ENCODE measurements at regions not wholly inside any gene's neighbourhood (a gene's known extent, or its start where the extent isn't known, plus 50 kb on each side); places are given as distances from the start of the nearest gene placed in this dataset.

GRCh38 chr4:30245140-30245539 lies 475.0 kb upstream of the PCDH7 start:
- CTCF ChIA-PET (ENCODE audit: unreplicated experiment), result no interaction called here
- Histone ChIP-seq H3K4me2 (ENCODE audit: low read length) (no peak overlapping the region), H4K20me1 (ENCODE audit: insufficient read depth, low read length) (no peaks in the 10 kb centered on the region), H2AFZ (ENCODE audit: low read length) (no peak overlapping the region), H3K9me2 (ENCODE audit: insufficient read depth, low read length) (no peaks in the 10 kb centered on the region), H3K79me2 (ENCODE audit: insufficient read depth, low read depth, low read length) (no peaks in the 10 kb centered on the region), H3K4me1 (ENCODE audit: insufficient read depth, low read length, poor library complexity, severe bottlenecking) (no peaks in the 10 kb centered on the region), H3K9me3 (ENCODE audit: low read length) (0 out of 2 replicates have a peak, but pooled peaks cover 3% of the 10 kb centered on the region), H3K27ac (ENCODE audit: low read depth, low read length, poor library complexity, severe bottlenecking) (no peak overlapping the region), H3K4me3 (ENCODE audit: low read depth, low read length, poor library complexity, severe bottlenecking) (no peak overlapping the region), H3K36me3 (ENCODE audit: insufficient read depth, low read length) (no peaks in the 10 kb centered on the region)
- intact Hi-C loops (cut with micrococcal nuclease; ENCODE audit: unreplicated experiment), result no loop called here
- POLR2A ChIA-PET, result no interaction called here
- DNase-seq (ENCODE audit: low spot score), result no peak
- BruUV-seq (replicated peaks), result no TSS peak
- TF ChIP-seq, protein P1, sequence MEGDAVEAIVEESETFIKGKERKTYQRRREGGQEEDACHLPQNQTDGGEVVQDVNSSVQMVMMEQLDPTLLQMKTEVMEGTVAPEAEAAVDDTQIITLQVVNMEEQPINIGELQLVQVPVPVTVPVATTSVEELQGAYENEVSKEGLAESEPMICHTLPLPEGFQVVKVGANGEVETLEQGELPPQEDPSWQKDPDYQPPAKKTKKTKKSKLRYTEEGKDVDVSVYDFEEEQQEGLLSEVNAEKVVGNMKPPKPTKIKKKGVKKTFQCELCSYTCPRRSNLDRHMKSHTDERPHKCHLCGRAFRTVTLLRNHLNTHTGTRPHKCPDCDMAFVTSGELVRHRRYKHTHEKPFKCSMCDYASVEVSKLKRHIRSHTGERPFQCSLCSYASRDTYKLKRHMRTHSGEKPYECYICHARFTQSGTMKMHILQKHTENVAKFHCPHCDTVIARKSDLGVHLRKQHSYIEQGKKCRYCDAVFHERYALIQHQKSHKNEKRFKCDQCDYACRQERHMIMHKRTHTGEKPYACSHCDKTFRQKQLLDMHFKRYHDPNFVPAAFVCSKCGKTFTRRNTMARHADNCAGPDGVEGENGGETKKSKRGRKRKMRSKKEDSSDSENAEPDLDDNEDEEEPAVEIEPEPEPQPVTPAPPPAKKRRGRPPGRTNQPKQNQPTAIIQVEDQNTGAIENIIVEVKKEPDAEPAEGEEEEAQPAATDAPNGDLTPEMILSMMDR (conservative IDR thresholded peaks at IDR 0.05; ENCODE audit: low read length), result no peak
- no peak for TF ChIP-seq EZH2phosphoT487 (IDR thresholded peaks at IDR 0.05; ENCODE audit: borderline replicate concordance, low read depth, low read length)

DNA sequence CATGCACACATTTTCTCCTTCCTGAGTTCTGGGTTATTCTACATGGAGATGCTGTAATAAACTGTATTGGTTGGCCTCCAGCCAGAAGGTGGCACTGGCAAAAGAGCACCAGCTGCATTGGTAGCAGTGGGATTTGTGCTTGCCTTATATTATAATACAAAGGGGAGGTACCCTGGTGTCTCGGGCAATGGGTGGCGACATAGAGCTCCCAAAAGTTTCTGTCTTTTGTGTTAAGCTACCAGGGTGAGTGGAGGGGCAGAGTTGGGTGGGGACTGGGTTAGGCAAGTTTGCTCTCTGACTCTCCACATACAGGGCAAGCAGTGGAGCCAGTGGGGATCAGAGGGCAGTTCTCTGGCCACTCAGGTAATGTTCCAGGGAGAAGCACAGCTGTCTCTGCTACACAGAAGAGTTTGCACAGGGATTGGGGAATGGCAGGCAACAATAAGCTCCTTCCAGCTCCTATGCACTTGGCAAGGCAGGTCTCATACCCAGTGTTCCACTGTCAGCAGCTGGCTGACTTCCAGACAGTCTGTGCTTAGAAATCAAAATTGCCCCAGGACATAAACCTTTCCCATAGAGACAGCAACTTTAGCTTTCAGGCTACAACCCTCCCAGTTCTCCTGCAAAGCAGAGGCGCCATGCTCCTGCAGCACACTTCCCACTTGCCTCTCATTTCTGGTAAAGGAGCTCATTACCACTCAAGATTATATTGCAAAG lies 463.9 kb upstream of the PCDH7 start:
- POLR2A ChIA-PET, result interaction anchor here (1.1 kb wide), 1 partner anchor 10 kb away, joined by 3 read pairs; no protein-coding TSS in a partner anchor
- Histone ChIP-seq H3K9me3 (ENCODE audit: low read length) (no peaks in the 10 kb centered on the region), H3K27ac (ENCODE audit: low read depth, low read length, poor library complexity, severe bottlenecking) (no peak overlapping the region), H3K79me2 (ENCODE audit: insufficient read depth, low read depth, low read length) (no peaks in the 10 kb centered on the region), H3K4me1 (ENCODE audit: insufficient read depth, low read length, poor library complexity, severe bottlenecking) (no peaks in the 10 kb centered on the region), H2AFZ (ENCODE audit: low read length) (no peak overlapping the region), H3K36me3 (ENCODE audit: insufficient read depth, low read length) (no peaks in the 10 kb centered on the region), H3K4me2 (ENCODE audit: low read length) (no peak overlapping the region), H3K9me2 (ENCODE audit: insufficient read depth, low read length) (no peaks in the 10 kb centered on the region), H3K4me3 (ENCODE audit: low read depth, low read length, poor library complexity, severe bottlenecking) (no peak overlapping the region), H4K20me1 (ENCODE audit: insufficient read depth, low read length) (no peaks in the 10 kb centered on the region)
- no peak for DNase-seq (ENCODE audit: low spot score)
- BruUV-seq (replicated peaks), result no TSS peak
- CTCF ChIA-PET (ENCODE audit: unreplicated experiment), result no interaction called here
- intact Hi-C loops (cut with micrococcal nuclease; ENCODE audit: unreplicated experiment), result no loop called here
- TF ChIP-seq, protein P1 (conservative IDR thresholded peaks at IDR 0.05; ENCODE audit: low read length), result no peak
- no peak for TF ChIP-seq EZH2phosphoT487 (IDR thresholded peaks at IDR 0.05; ENCODE audit: borderline replicate concordance, low read depth, low read length)

DNA sequence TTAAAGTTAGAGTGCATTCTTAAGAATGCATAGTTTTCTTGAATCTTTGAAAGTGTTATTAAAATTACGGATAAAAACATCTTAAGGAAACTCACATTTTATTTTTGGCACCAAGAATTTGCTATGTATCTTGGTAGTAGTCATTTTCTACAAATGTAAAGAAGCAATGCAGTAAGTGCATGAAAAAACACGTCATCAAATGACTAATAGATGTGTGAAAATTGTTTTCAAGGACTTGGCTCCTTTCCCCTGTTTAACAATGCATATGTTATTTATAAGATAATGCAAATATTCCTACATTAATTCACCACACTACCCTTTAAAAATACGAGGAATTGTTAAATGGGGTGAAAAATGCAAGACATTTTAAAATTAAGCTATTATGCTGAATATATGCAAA lies 461.2 kb upstream of the PCDH7 start:
- BruUV-seq (replicated peaks), result no TSS peak
- no peaks in the 10 kb centered on the region for H3K9me2 ChIP-seq (ENCODE audit: insufficient read depth, low read length)
- H2AFZ ChIP-seq (ENCODE audit: low read length), result no peak overlapping the region
- intact Hi-C loops (cut with micrococcal nuclease; ENCODE audit: unreplicated experiment), result no loop called here
- no peak for DNase-seq (ENCODE audit: low spot score)
- ChIA-PET POLR2A (no interaction called here), CTCF (ENCODE audit: unreplicated experiment) (no interaction called here)
- H3K79me2 ChIP-seq (ENCODE audit: insufficient read depth, low read depth, low read length), result no peaks in the 10 kb centered on the region
- no peaks in the 10 kb centered on the region for H3K9me3 ChIP-seq (ENCODE audit: low read length)
- TF ChIP-seq, protein P1 (conservative IDR thresholded peaks at IDR 0.05; ENCODE audit: low read length), result no peak
- no peak for TF ChIP-seq EZH2phosphoT487 (IDR thresholded peaks at IDR 0.05; ENCODE audit: borderline replicate concordance, low read depth, low read length)
- H3K36me3 ChIP-seq (ENCODE audit: insufficient read depth, low read length), result no peaks in the 10 kb centered on the region
- H3K4me2 ChIP-seq (ENCODE audit: low read length), result no peak overlapping the region
- no peak overlapping the region for H3K4me3 ChIP-seq (ENCODE audit: low read depth, low read length, poor library complexity, severe bottlenecking)
- H3K27ac ChIP-seq (ENCODE audit: low read depth, low read length, poor library complexity, severe bottlenecking), result no peak overlapping the region
- no peaks in the 10 kb centered on the region for H4K20me1 ChIP-seq (ENCODE audit: insufficient read depth, low read length)
- H3K4me1 ChIP-seq (ENCODE audit: insufficient read depth, low read length, poor library complexity, severe bottlenecking), result no peaks in the 10 kb centered on the region
